SK-N-MC (cell line): ENCODE measurements at regions not wholly inside any gene's neighbourhood (a gene's known extent, or its start where the extent isn't known, plus 50 kb on each side); places are given as distances from the start of the nearest gene placed in this dataset.

ENCODE experiments used
- EZH2 ChIP-seq: fragments of 200-600 bp; sonication (generic); IDR thresholded peaks from one replicate; pipeline ENCODE4 v1.6.1; 2017; ENCODE audit warnings: antibody characterized with exemption
- FOXP2 ChIP-seq: optimal IDR thresholded peaks from 2 replicates; pipeline ENCODE3; 2011; ENCODE audit warnings: mild to moderate bottlenecking, moderate library complexity; ENCODE audit not compliant: insufficient read depth; ENCODE audit errors: extremely low read length, control extremely low read depth
- POLR2AphosphoS5 ChIP-seq: IDR thresholded peaks from 2 replicates; pipeline ENCODE4 v1.6.1; 2012; ENCODE audit warnings: mild to moderate bottlenecking, low read depth, low read length, borderline replicate concordance

- TF ChIP-seq EZH2 = no peak
- no peak for TF ChIP-seq FOXP2
- no peak for TF ChIP-seq POLR2AphosphoS5
These were observed 203.0 kb downstream of the ABHD5 start for GRCh38 chr3:43893727-43894126.
